Stimulated activated CD8-positive, alpha-beta memory T cell treated with anti-CD3 and anti-CD28 coated beads, Interleukin-2, amount 100 ng/mL, for 1 hour (primary cell): ENCODE measurements at regions not wholly inside any gene's neighbourhood (a gene's known extent, or its start where the extent isn't known, plus 50 kb on each side); places are given as distances from the start of the nearest gene placed in this dataset.

Source experiments
- DNase-seq, 2 donors: peaks; one replicate each; pipeline ENCODE4 v3.0.0-alpha.2; 2020; ENCODE audit warnings: low read depth in 2 of 2

GRCh38 chr13:76446191-76446590 lies 440.0 kb downstream of the KCTD12 start:
- DNase-seq: no peak

DNA sequence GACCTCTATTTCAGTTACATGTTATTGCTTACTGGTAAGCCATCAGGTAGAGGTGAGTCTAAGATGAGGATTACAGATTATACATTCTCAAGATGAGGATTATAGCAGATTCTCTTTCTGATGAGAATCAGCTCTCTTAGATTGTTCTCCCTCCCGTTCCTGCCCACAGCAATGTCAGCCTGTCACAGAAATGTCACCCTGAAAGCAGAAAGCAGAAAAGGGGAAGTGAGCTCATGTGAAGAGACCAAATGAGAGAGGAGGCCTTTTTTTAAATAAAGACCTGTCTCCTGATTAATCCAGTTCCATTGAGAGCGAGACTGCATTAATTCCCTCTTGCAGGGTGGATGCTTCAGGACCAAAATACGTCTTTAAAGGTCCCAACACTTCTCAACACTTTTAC lies 445.6 kb downstream of the KCTD12 start:
- DNase-seq: no peak

DNA sequence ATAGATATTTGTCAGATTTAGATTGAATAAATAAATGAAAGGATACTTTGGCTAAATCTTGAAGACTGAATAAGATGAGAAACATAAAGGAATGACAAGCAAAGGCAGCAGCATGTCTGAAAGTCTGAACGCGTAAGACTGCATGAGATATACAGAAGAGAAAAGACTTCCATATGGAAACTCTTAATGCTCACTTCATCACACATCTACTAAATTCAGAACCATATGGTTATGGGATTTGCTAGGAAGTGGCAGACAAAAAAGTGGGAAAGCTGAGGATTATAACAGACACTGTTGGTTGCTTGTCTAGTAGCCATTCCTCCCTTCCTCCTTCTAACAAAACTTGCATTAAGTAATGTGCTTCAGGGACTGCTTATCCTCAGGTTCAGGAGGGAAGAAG lies 446.7 kb downstream of the KCTD12 start:
- no peak for DNase-seq

- DNase-seq: no peak
Measured at GRCh38 chr13:76438050-76438449, 448.2 kb downstream of the KCTD12 start.

DNA sequence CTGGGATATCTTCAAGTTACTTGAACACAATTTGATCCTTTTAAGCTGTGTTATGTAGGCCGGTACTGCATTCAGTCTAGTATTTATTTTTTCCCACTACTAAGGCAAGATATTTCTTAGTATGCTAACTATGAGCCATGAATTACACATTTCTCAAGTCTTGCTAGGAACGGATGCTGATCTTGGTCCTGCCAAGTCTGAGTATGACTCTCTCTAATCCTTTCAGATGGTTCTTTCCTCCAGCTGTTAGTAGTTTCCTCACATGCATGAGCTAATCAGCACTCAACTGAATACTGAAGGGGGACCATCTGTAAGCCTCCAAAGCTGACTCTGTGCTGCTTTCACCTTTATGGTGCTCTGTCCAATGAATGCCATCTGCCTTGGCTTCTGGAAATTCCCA lies 460.3 kb downstream of the KCTD12 start:
- no peak for DNase-seq

DNA sequence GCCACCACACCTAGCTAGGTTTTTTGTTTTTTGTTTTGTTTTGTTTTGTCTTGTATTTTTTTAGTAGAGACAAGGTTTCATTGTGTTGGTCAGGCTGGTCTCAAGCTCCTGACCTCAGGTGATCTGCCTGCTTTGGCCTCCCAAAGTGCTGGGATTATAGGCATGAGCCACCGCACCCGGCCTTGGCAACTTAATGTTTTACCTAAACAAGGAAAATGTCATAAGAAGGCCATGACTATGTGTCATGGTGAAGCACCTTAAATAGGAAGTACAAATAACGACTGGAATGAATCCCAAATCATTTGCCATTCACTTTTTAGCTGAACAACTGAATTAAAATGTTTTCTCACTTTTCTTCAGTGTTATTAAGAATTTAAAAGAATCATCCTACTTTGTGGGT lies 465.2 kb downstream of the KCTD12 start:
- DNase-seq: no peak

- DNase-seq: no peak
Measured at GRCh38 chr13:76418404-76418803, 467.8 kb downstream of the KCTD12 start.

DNA sequence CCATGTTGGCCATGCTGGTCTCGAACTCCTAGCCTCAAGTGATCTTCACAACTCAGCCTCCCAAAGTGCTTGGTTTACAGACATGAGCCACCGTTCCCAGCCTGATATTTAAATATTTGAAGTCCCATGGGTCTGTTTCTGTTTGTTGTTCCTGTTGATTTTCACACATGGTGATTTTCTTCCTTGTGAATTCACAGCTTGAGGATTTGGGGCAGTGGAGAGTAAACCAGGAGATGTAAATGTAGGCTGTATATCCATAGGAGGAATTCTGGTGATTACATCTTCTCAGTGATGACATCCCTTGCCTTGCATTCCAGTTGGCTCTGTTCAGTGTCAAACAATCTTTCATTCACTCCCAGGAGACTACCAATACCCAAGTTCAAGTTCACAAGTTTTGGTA lies 471.9 kb downstream of the KCTD12 start:
- DNase-seq: no peak

GRCh38 chr13:76406243-76406642 lies 480.0 kb downstream of the KCTD12 start:
- DNase-seq: no peak

GRCh38 chr13:76398425-76398824 lies 487.8 kb downstream of the KCTD12 start:
- DNase-seq: no peak

DNA sequence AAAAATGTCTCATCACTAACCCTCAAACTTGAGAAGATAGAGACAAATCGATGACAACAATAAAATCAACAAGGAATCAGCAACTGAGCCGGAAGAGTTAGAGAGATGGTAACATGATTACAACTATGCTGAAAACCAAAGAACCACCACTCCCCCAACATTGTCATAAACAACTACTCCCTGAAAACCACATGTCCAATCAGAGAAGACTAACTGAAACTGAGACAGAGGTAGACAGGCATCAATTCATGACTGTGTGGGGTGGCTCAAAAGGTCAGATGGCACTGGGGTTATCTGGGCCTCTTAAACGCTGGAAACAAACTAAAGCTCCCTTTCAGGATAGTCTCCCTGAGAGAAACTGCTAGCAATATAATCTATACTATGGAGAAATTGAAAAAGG lies 488.8 kb downstream of the KCTD12 start:
- DNase-seq: no peak

DNA sequence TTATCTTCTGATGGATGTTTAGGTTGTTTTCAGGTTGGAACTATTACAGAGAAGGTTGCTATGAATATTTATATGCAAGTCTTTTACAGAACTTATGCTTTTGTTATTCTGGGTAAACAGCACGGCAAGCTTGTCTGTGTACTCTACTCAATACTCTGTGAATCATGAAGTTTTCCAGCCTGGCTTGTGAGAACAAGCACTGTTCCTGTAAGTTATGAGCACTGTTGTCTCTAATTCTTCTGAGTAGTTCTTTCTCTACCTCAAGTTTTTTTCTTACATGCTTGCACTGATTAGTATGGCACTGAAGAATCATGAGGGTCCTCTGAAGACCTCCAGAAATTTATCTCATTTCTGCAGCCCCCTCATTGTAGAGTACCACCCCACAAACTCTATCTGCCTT lies 496.9 kb downstream of the KCTD12 start:
- no peak for DNase-seq

- no peak for DNase-seq
Measured at GRCh38 chr13:76387566-76387965, 498.6 kb downstream of the KCTD12 start.

GRCh38 chr13:76386321-76386720 lies 499.9 kb downstream of the KCTD12 start:
- DNase-seq: no peak

GRCh38 chr13:76385586-76385985 lies 500.6 kb downstream of the KCTD12 start:
- no peak for DNase-seq

GRCh38 chr13:76383676-76384461 lies 502.3 kb downstream of the KCTD12 start:
- no peak for DNase-seq

DNA sequence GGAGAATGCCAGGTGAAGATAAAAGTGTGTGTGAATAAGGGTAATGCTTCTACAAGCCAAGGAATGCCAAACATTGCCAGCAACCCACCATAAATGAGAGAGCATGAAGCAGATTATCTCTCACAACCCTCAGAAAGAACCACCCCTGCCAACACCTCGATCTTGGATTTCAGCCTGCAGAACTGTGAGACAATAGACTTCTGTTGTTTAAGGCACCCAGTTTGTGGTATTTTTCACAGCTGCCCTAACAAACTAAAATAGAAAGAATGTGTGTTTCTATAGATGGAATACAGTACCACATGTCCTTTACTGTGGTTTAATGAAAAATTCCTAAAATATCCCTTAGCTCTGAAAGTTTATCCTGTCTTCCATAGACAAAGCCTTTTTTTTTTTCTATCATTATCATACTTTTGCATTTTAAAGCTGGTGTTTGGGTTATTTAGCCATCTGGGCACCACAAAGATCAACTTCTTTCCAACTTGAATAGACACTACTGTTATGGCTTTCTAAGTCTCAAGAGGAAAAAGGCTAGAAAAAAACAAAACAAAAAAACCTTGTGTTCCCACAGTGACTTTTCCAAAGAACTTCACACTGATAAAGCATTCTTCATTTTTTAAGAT lies 505.6 kb downstream of the KCTD12 start:
- DNase-seq: no peak

DNA sequence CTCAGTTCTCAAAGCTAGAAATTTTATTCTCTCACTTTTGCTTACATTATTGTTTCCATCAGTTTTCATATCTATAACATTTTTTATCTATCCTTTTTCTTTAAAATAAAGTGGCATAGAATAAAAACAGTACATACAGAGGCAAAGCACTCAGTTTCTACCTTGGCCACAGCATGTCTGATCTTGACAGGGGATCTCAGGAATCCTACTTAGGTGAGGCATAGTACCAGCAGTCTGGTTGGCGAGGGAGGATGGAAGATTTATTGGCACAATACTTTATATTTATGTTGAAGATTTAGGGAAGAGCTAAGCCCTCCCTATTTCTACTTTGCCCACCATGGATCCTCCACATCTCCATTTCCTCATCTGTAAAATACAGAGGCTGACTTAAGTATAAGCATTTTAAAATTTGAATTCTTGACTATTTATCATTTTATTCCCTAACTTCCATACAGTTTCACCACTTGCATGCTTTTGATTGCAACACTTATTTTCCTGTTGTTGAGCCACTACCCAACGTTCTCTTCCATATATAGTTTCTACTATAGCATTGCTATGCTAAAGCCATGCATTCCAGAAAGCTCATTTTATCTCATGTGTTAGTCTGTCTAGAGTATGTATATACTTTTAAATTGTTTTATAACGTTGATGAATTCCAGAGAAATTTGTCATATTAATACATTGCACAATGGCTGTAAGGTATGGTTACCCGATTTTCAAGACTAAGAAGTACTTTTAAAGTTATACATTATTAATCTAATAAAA lies 506.7 kb downstream of the KCTD12 start:
- no peak for DNase-seq

GRCh38 chr13:76378767-76379166 lies 507.4 kb downstream of the KCTD12 start:
- no peak for DNase-seq

- no peak for DNase-seq
Measured at GRCh38 chr13:76363682-76364289, 522.4 kb downstream of the KCTD12 start.

GRCh38 chr13:76361868-76362267 lies 524.3 kb downstream of the KCTD12 start:
- DNase-seq: no peak

- no peak for DNase-seq
Measured at GRCh38 chr13:76351541-76352229, 534.5 kb downstream of the KCTD12 start.
